ENCODE measurements at regions not wholly inside any gene's neighbourhood (a gene's known extent, or its start where the extent isn't known, plus 50 kb on each side); places are given as distances from the start of the nearest gene placed in this dataset.

- TF ChIP-seq CTCF (IDR thresholded peaks at IDR 0.05) (no peak), POLR2A (IDR thresholded peaks at IDR 0.05) (no peak)
These were observed 76.5 kb upstream of the ZBED5 start for GRCh38 chr11:10934293-10934860.
